CD4-positive, alpha-beta memory T cell (primary cell): ENCODE measurements at regions not wholly inside any gene's neighbourhood (a gene's known extent, or its start where the extent isn't known, plus 50 kb on each side); places are given as distances from the start of the nearest gene placed in this dataset.

Experiments used
- CTCF ChIA-PET: fragments of 350-600 bp; sonication (Branson Sonifier 250); formaldehyde crosslinking; loops from one replicate; lab custom pipeline; 2021; ENCODE audit warnings: inconsistent platforms; ENCODE audit not compliant: partially characterized antibody; lab: Charles Lee
- POLR2A ChIA-PET: fragments of 350-600 bp; sonication (Branson Sonifier 250); formaldehyde crosslinking; loops from one replicate; lab custom pipeline; 2021; ENCODE audit not compliant: partially characterized antibody; lab: Charles Lee
- DNase-seq, 5 donors: peaks; one replicate each; pipeline versions ENCODE4 v3.0.0 to v3.0.0-alpha.2; 2020 to 2022; ENCODE audit warnings: mixed read lengths in 1 of 5
- H3K27ac ChIP-seq: one replicate; pipeline ENCODE4 v1.7.0; 2013; ENCODE audit warnings: low read depth, low read length
- H3K27me3 ChIP-seq: 2 replicates; pipeline ENCODE4 v1.7.0; 2013; ENCODE audit warnings: mild to moderate bottlenecking, low read length, moderate library complexity; ENCODE audit not compliant: insufficient read depth
- H3K36me3 ChIP-seq: 2 replicates; pipeline ENCODE4 v1.7.0; 2013; ENCODE audit warnings: mild to moderate bottlenecking, low read length, moderate library complexity; ENCODE audit not compliant: insufficient read depth
- H3K4me1 ChIP-seq: 2 replicates; pipeline ENCODE4 v1.7.0; 2013; ENCODE audit warnings: mild to moderate bottlenecking, low read length, moderate library complexity; ENCODE audit not compliant: insufficient read depth
- H3K4me3 ChIP-seq, 2 donors: one replicate each; pipeline ENCODE4 v1.7.0; 2013; ENCODE audit warnings: low read length in 2 of 2, mild to moderate bottlenecking in 1 of 2
- H3K9me3 ChIP-seq, 2 donors: one replicate each; pipeline ENCODE4 v1.7.0; 2013; ENCODE audit warnings: low read length in 2 of 2, control low read depth in 1 of 2; ENCODE audit not compliant: control insufficient read depth in 1 of 2
- H3K27ac Mint-ChIP-seq, 7 donors: one replicate each; pipeline ENCODE4 v1.8.0; 2020 to 2021; ENCODE audit warnings: mixed read lengths in 7 of 7, mild to moderate bottlenecking in 6 of 7, inconsistent platforms in 3 of 7, moderate library complexity in 3 of 7
- H3K27me3 Mint-ChIP-seq, 2 donors: one replicate each; pipeline ENCODE4 v1.8.0; 2020 to 2021; ENCODE audit warnings: mixed read lengths in 2 of 2
- H3K36me3 Mint-ChIP-seq, 2 donors: one replicate each; pipeline ENCODE4 v1.8.0; 2020 to 2021; ENCODE audit warnings: mixed read lengths in 2 of 2, inconsistent platforms in 1 of 2, mild to moderate bottlenecking in 1 of 2
- H3K4me1 Mint-ChIP-seq, 4 donors: one replicate each; pipeline ENCODE4 v1.8.0; 2020 to 2021; ENCODE audit warnings: mixed read lengths in 4 of 4, mild to moderate bottlenecking in 1 of 4
- H3K4me3 Mint-ChIP-seq, 8 donors: one replicate each; pipeline ENCODE4 v1.8.0; 2020 to 2021; ENCODE audit warnings: mixed read lengths in 8 of 8, mild to moderate bottlenecking in 7 of 8, moderate library complexity in 6 of 8, inconsistent platforms in 3 of 8
- H3K9me3 Mint-ChIP-seq, 8 donors: one replicate each; pipeline ENCODE4 v1.8.0; 2020 to 2021; ENCODE audit warnings: mixed read lengths in 8 of 8, mild to moderate bottlenecking in 5 of 8, inconsistent platforms in 3 of 8, moderate library complexity in 1 of 8
- intact Hi-C: fragments of 100-400 bp; cut with micrococcal nuclease; formaldehyde crosslinking; loops from one replicate; pipeline ENCODE4 v1.15.1; 2023

- no peak overlapping the region for H3K4me3 Mint-ChIP-seq
- H3K27ac ChIP-seq = no peak overlapping the region
- no peaks in the 10 kb centered on the region for H3K36me3 Mint-ChIP-seq
- peaks cover 7% of the 10 kb centered on the region for H3K4me1 ChIP-seq
- H3K9me3 ChIP-seq = no peaks in the 10 kb centered on the region
- intact Hi-C loops = no loop called here
- H3K27me3 ChIP-seq = no peaks in the 10 kb centered on the region
- CTCF ChIA-PET = no interaction called here
- peaks cover 0 to 9% of the 10 kb centered on the region in 2 donors for H3K27me3 Mint-ChIP-seq
- peaks cover 0 to 2% (median 0%) of the 10 kb centered on the region in 8 donors for H3K9me3 Mint-ChIP-seq
- H3K4me1 Mint-ChIP-seq = peaks cover 0 to 16% (median 3%) of the 10 kb centered on the region in 4 donors
- POLR2A ChIA-PET = no interaction called here
- no peak for DNase-seq
- H3K4me3 ChIP-seq = no peak overlapping the region
- H3K27ac Mint-ChIP-seq = no peak overlapping the region
- no peaks in the 10 kb centered on the region for H3K36me3 ChIP-seq
Measured at GRCh38 chr16:26647870-26648269, 418.9 kb upstream of the C16orf82 start.

- H3K27ac Mint-ChIP-seq = no peak overlapping the region
Measured at GRCh38 chr16:26648851-26649250, 417.9 kb upstream of the C16orf82 start.

DNA sequence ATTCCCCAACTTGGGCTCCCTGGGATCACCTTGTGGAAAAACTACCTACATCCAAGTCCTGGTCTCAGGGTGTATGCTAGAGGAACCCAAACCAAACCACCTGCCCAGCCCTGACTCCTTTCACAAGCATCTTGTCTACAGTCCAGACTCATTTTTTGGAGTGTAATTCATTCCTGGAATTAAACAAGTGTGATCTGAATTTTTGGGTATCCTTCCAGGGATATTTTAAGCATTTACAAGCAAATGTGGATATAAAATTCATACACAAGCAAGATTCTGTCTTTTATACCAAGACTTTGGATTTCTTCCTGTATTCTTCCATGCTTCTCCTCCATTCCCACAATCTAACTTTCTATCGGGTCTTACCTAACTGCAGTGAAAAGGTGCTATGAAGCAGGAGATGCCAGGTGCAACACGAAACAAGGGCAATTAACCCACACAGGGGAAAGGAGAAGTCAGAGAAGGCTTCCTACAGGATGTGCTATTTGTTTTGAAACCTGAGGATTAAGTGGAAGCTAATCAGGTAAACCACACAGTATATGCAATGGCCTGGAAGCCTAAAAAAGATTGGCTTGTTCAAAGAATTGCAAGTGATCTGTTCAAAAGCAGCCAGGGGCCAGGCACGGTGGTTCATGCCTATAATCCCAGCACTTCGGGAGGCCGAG lies 417.2 kb upstream of the C16orf82 start:
- ChIA-PET CTCF (no interaction called here), POLR2A (no interaction called here)
- H3K27ac ChIP-seq = no peak overlapping the region
- H3K27me3 ChIP-seq = no peaks in the 10 kb centered on the region
- Mint-ChIP-seq H3K27ac (no peak overlapping the region), H3K4me3 (no peak overlapping the region), H3K36me3 (no peaks in the 10 kb centered on the region), H3K9me3 (peaks cover 0 to 3% (median 0%) of the 10 kb centered on the region in 8 donors), H3K4me1 (peaks cover 0 to 8% (median 3%) of the 10 kb centered on the region in 4 donors), H3K27me3 (peaks cover 0 to 9% of the 10 kb centered on the region in 2 donors)
- DNase-seq = no peak
- H3K9me3 ChIP-seq = no peaks in the 10 kb centered on the region
- H3K36me3 ChIP-seq = no peaks in the 10 kb centered on the region
- intact Hi-C loops = no loop called here
- H3K4me3 ChIP-seq = no peak overlapping the region
- peaks cover 7% of the 10 kb centered on the region for H3K4me1 ChIP-seq

More at GRCh38 chr16:26648851-26649250, 417.9 kb upstream of the C16orf82 start:
- intact Hi-C loops = no loop called here
- Mint-ChIP-seq H3K4me1 (peaks cover 0 to 8% (median 3%) of the 10 kb centered on the region in 4 donors), H3K27me3 (peaks cover 0 to 9% of the 10 kb centered on the region in 2 donors), H3K9me3 (peaks cover 0 to 3% (median 0%) of the 10 kb centered on the region in 8 donors), H3K36me3 (no peaks in the 10 kb centered on the region), H3K4me3 (no peak overlapping the region)
- Histone ChIP-seq H3K4me1 (peaks cover 7% of the 10 kb centered on the region), H3K36me3 (no peaks in the 10 kb centered on the region), H3K27ac (no peak overlapping the region), H3K9me3 (no peaks in the 10 kb centered on the region), H3K27me3 (no peaks in the 10 kb centered on the region), H3K4me3 (no peak overlapping the region)
- ChIA-PET POLR2A (no interaction called here), CTCF (no interaction called here)
- DNase-seq = no peak

GRCh38 chr16:26651464-26651863 lies 415.3 kb upstream of the C16orf82 start:
- H3K27me3 Mint-ChIP-seq = peaks cover 0 to 6% of the 10 kb centered on the region in 2 donors
- H3K4me3 Mint-ChIP-seq = no peak overlapping the region
- POLR2A ChIA-PET = no interaction called here
- H3K36me3 Mint-ChIP-seq = no peaks in the 10 kb centered on the region
- no peak overlapping the region for H3K4me3 ChIP-seq
- no peaks in the 10 kb centered on the region for H3K4me1 ChIP-seq
- H3K36me3 ChIP-seq = no peaks in the 10 kb centered on the region
- H3K27me3 ChIP-seq = no peaks in the 10 kb centered on the region
- intact Hi-C loops = no loop called here
- H3K9me3 ChIP-seq = no peaks in the 10 kb centered on the region
- no peak overlapping the region for H3K27ac ChIP-seq
- no peak for DNase-seq
- CTCF ChIA-PET = no interaction called here
- no peak overlapping the region for H3K27ac Mint-ChIP-seq
- no peaks in the 10 kb centered on the region for H3K4me1 Mint-ChIP-seq
- H3K9me3 Mint-ChIP-seq = peaks cover 0 to 3% (median 0%) of the 10 kb centered on the region in 8 donors

DNA sequence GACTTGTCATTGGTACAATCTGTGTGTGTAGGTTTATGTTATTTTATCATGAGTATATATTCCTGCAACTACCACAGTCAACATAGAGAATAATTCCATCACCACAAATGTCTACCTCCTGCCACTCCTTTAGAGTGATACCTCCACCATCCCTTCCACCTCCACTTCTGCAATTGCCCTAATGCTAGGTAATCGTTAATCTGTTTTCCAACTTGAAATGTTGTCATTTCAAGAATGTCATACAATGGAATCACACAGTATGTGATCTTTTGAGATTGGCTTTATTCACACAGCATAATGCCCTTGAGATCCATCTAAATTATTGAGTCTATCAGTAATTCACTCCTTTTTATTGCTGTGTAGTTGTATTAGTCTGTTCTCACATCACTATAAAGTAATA lies 414.8 kb upstream of the C16orf82 start:
- Mint-ChIP-seq H3K27me3 (peaks cover 0 to 5% of the 10 kb centered on the region in 2 donors), H3K9me3 (peaks cover 0 to 3% (median 0%) of the 10 kb centered on the region in 8 donors), H3K27ac (no peak overlapping the region), H3K4me3 (no peak overlapping the region), H3K4me1 (no peaks in the 10 kb centered on the region), H3K36me3 (no peaks in the 10 kb centered on the region)
- no peaks in the 10 kb centered on the region for H3K4me1 ChIP-seq
- no peaks in the 10 kb centered on the region for H3K27me3 ChIP-seq
- no peak overlapping the region for H3K27ac ChIP-seq
- intact Hi-C loops = no loop called here
- CTCF ChIA-PET = no interaction called here
- H3K36me3 ChIP-seq = no peaks in the 10 kb centered on the region
- no peak overlapping the region for H3K4me3 ChIP-seq
- POLR2A ChIA-PET = no interaction called here
- no peaks in the 10 kb centered on the region for H3K9me3 ChIP-seq
- no peak for DNase-seq

GRCh38 chr16:26658486-26658885 lies 408.2 kb upstream of the C16orf82 start:
- H3K27me3 ChIP-seq = no peaks in the 10 kb centered on the region
- Mint-ChIP-seq H3K4me1 (no peaks in the 10 kb centered on the region), H3K9me3 (no peaks in the 10 kb centered on the region), H3K36me3 (no peaks in the 10 kb centered on the region), H3K4me3 (no peak overlapping the region), H3K27me3 (peaks cover 4 to 10% of the 10 kb centered on the region in 2 donors), H3K27ac (no peak overlapping the region)
- H3K4me3 ChIP-seq = no peak overlapping the region
- POLR2A ChIA-PET = no interaction called here
- H3K4me1 ChIP-seq = no peaks in the 10 kb centered on the region
- no peaks in the 10 kb centered on the region for H3K9me3 ChIP-seq
- DNase-seq = no peak
- intact Hi-C loops = no loop called here
- CTCF ChIA-PET = no interaction called here
- H3K36me3 ChIP-seq = no peaks in the 10 kb centered on the region
- no peak overlapping the region for H3K27ac ChIP-seq

DNA sequence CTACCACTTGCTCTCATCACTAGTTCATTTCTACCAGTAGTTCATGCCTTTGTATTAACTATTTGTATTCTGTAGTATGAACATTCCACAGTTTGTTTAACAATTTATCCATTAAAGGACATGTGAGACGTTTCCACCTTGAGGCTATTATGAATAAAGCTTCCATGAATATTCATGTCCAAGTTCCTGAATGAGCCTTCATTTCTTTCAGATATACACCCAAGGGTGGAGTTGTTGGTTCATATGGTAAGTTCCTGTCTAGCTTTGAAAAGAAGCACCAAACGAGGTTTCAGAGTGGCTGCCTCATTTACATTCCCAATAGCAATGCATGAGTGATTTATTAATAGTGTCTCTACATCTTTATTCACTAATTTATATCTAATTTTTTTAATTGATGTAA lies 407.8 kb upstream of the C16orf82 start:
- H3K9me3 ChIP-seq = no peaks in the 10 kb centered on the region
- Mint-ChIP-seq H3K27ac (no peak overlapping the region), H3K9me3 (no peaks in the 10 kb centered on the region), H3K4me3 (no peak overlapping the region), H3K36me3 (no peaks in the 10 kb centered on the region), H3K4me1 (no peaks in the 10 kb centered on the region), H3K27me3 (peaks cover 6 to 12% of the 10 kb centered on the region in 2 donors)
- no peaks in the 10 kb centered on the region for H3K4me1 ChIP-seq
- H3K27me3 ChIP-seq = no peaks in the 10 kb centered on the region
- H3K36me3 ChIP-seq = no peaks in the 10 kb centered on the region
- POLR2A ChIA-PET = no interaction called here
- DNase-seq = no peak
- CTCF ChIA-PET = no interaction called here
- no peak overlapping the region for H3K4me3 ChIP-seq
- intact Hi-C loops = no loop called here
- no peak overlapping the region for H3K27ac ChIP-seq
